ENCODE measurements at regions not wholly inside any gene's neighbourhood (a gene's known extent, or its start where the extent isn't known, plus 50 kb on each side); places are given as distances from the start of the nearest gene placed in this dataset.

GRCh38 chr12:90036637-90037036 lies 328.0 kb upstream of the ATP2B1 start:
- no peak overlapping the region for H3K4ac ChIP-seq (ENCODE audit: low read depth, low read length)
- no peak overlapping the region for H3K18ac ChIP-seq (ENCODE audit: insufficient read length, low read depth, low read length)
- H2BK12ac ChIP-seq (ENCODE audit: insufficient read length, low read depth, low read length), result no peak overlapping the region
- no peak overlapping the region for H2AK5ac ChIP-seq (ENCODE audit: insufficient read length, low read length)
- H2BK120ac ChIP-seq (ENCODE audit: low read depth, low read length, poor library complexity, severe bottlenecking), result no peak overlapping the region
- no peaks in the 10 kb centered on the region for H3K79me2 ChIP-seq (ENCODE audit: insufficient read depth, low read length)
- H3K56ac ChIP-seq (ENCODE audit: insufficient read length, low read depth, low read length), result no peak overlapping the region
- H3T11ph ChIP-seq (ENCODE audit: low read length), result no peak overlapping the region
- WGBS (ENCODE audit: extremely low coverage, insufficient read length, low lambda C conversion rate), result no CpG with 5 or more reads among the region's 2 CpGs
- H2BK20ac ChIP-seq (ENCODE audit: low read depth, low read length, poor library complexity, severe bottlenecking), result no peak overlapping the region
- H3K23ac ChIP-seq (ENCODE audit: insufficient read length, low read depth, low read length), result no peak overlapping the region
- no peak overlapping the region for H3K9ac ChIP-seq (ENCODE audit: extremely low read depth, insufficient read length, low read length)
- no peaks in the 10 kb centered on the region for H3K4me1 ChIP-seq (ENCODE audit: insufficient read depth, low read length)
- no peaks in the 10 kb centered on the region for H3K9me3 ChIP-seq (ENCODE audit: control insufficient read depth, low read depth, low read length)
- H3K14ac ChIP-seq (ENCODE audit: insufficient read depth, low read length), result no peak overlapping the region
- no peaks in the 10 kb centered on the region for H3K4me1 Mint-ChIP-seq
- H3K27ac Mint-ChIP-seq, result no peak overlapping the region
- H3K4me3 Mint-ChIP-seq, result no peak overlapping the region
- no peaks in the 10 kb centered on the region for H3K27me3 ChIP-seq (ENCODE audit: insufficient read depth, low read length)
- no peaks in the 10 kb centered on the region for H3K9me3 Mint-ChIP-seq
- H3K36me3 Mint-ChIP-seq (ENCODE audit: insufficient read depth in 1 of 3, low read depth in 3 of 3), result no peaks in the 10 kb centered on the region
- no peak overlapping the region for H2BK15ac ChIP-seq (ENCODE audit: low read depth, low read length)
- H3K79me1 ChIP-seq (ENCODE audit: insufficient read depth, low read depth, low read length, poor library complexity, severe bottlenecking), result no peaks in the 10 kb centered on the region
- DNase-seq, result no peak
- H4K91ac ChIP-seq (ENCODE audit: insufficient read length, low read depth, low read length), result no peak overlapping the region
- H4K5ac ChIP-seq (ENCODE audit: insufficient read length, low read depth, low read length), result no peak overlapping the region
- H3K27me3 Mint-ChIP-seq (ENCODE audit: low read depth), result no peaks in the 10 kb centered on the region; the same call in 1 of the 2 replicates
- no peak overlapping the region for H3K4me2 ChIP-seq (ENCODE audit: insufficient read depth, insufficient read length, low read length)
- H2AFZ ChIP-seq (ENCODE audit: low read length), result no peak overlapping the region
- H4K8ac ChIP-seq (replicated peaks; ENCODE audit: insufficient read length, low read depth, low read length), result no peak overlapping the region
- no peaks in the 10 kb centered on the region for H3K23me2 ChIP-seq (ENCODE audit: insufficient read length, low read depth, low read length, poor library complexity, severe bottlenecking)
- H3K27ac ChIP-seq (ENCODE audit: insufficient read length, low read depth, low read length), result no peak overlapping the region
- no peaks in the 10 kb centered on the region for H4K20me1 ChIP-seq (ENCODE audit: control insufficient read depth, insufficient read depth, insufficient read length)
- no peak for TF ChIP-seq CTCF (conservative IDR thresholded peaks at IDR 0.05)
- H2BK5ac ChIP-seq (ENCODE audit: insufficient read length, low read length), result no peak overlapping the region

All from H9 (cell line).